Astrocyte (in vitro differentiated cells and primary cell): ENCODE measurements at regions not wholly inside any gene's neighbourhood (a gene's known extent, or its start where the extent isn't known, plus 50 kb on each side); places are given as distances from the start of the nearest gene placed in this dataset.

Experiments used
- EZH2 ChIP-seq: IDR thresholded peaks from 2 replicates; pipeline ENCODE4 v1.6.1; 2012; ENCODE audit warnings: mild to moderate bottlenecking, low read length, inconsistent platforms; ENCODE audit not compliant: insufficient read depth
- TF ChIP-seq, protein P1 (sequence below): IDR thresholded peaks from 2 replicates; pipeline ENCODE4 v1.5.1; 2011; ENCODE audit warnings: low read depth, mild to moderate bottlenecking, inconsistent platforms, low read length, moderate library complexity; ENCODE audit not compliant: insufficient read depth

DNA sequence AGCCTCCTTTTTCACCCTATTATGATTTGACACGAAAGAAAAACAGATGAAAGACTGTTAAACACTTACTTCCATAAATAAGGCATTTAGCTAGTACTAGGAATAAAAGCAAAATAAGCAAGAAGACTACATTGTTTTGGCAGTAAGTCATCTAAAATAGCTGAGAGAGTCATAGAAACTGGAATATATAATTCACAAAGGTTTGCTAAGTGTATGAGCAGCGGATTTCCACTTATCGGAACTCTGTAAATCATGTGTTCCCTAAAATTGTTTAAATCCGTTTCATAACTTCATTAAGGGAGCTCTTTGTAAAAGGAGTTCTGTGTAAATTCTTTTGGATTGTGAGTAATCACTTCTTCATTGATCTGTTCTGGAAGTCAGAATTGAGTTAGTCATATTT, 202.5 kb upstream of the CBLB start:
- no peak for TF ChIP-seq EZH2
- TF ChIP-seq, protein P1, sequence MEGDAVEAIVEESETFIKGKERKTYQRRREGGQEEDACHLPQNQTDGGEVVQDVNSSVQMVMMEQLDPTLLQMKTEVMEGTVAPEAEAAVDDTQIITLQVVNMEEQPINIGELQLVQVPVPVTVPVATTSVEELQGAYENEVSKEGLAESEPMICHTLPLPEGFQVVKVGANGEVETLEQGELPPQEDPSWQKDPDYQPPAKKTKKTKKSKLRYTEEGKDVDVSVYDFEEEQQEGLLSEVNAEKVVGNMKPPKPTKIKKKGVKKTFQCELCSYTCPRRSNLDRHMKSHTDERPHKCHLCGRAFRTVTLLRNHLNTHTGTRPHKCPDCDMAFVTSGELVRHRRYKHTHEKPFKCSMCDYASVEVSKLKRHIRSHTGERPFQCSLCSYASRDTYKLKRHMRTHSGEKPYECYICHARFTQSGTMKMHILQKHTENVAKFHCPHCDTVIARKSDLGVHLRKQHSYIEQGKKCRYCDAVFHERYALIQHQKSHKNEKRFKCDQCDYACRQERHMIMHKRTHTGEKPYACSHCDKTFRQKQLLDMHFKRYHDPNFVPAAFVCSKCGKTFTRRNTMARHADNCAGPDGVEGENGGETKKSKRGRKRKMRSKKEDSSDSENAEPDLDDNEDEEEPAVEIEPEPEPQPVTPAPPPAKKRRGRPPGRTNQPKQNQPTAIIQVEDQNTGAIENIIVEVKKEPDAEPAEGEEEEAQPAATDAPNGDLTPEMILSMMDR, result no peak
